NT2/D1 (cell line): ENCODE measurements at regions not wholly inside any gene's neighbourhood (a gene's known extent, or its start where the extent isn't known, plus 50 kb on each side); places are given as distances from the start of the nearest gene placed in this dataset.

Experiments used
- SUZ12 ChIP-seq: IDR thresholded peaks from 2 replicates; pipeline ENCODE4 v1.6.1; 2011; ENCODE audit not compliant: insufficient read length, insufficient read depth; ENCODE audit errors: extremely low read depth
- ZNF274 ChIP-seq: IDR thresholded peaks from 2 replicates; pipeline ENCODE4 v1.6.1; 2011; ENCODE audit warnings: mild to moderate bottlenecking, low read depth, low read length

DNA sequence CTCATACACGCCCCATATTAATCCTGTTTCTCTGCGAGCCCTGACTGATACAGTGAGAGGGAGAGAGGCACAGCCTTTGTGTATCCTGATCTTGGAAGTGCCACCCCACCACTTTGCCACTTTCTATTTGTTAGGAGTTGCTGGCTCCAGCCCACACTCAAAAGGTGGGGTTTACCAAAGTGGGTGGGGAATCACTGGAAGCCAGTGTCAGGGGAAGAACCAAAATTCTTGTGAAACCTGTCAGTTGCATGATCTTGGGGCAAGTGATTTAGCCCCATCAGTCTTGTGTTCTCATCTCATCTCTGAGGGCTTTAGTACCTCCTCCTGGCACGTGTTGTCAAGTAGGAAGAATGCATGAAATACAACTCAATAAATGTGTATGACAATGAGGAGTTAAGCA is 119.5 kb downstream of the SOX9 start:
- TF ChIP-seq ZNF274, result no peak
- TF ChIP-seq SUZ12, result no peak
